ENCODE measurements at regions not wholly inside any gene's neighbourhood (a gene's known extent, or its start where the extent isn't known, plus 50 kb on each side); places are given as distances from the start of the nearest gene placed in this dataset.

DNA sequence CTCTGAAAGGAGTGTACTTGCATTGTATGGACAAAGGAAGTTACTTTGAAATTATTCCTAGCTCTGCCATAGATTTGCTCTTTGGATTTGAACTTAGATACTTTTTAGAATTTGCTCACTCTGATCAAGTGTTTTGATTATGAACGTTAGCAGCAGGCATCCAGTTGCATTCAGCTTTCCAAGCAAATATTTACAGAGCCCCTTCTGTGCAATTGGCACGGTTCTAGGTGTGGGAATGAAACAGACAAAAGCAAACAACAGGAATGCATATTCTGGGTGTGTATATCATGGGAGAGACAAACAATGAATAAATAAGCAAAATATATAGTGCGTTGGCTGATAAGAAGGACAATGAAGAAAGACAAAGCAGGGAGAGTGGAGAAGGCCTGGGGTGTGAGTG lies 125.5 kb upstream of the ADAMTS9 start:
- no peaks in the 10 kb centered on the region for H3K36me3 Mint-ChIP-seq (ENCODE audit: low read depth)
- H3K27ac Mint-ChIP-seq (ENCODE audit: unreplicated experiment), result no peak overlapping the region
- TF ChIP-seq, protein P1, sequence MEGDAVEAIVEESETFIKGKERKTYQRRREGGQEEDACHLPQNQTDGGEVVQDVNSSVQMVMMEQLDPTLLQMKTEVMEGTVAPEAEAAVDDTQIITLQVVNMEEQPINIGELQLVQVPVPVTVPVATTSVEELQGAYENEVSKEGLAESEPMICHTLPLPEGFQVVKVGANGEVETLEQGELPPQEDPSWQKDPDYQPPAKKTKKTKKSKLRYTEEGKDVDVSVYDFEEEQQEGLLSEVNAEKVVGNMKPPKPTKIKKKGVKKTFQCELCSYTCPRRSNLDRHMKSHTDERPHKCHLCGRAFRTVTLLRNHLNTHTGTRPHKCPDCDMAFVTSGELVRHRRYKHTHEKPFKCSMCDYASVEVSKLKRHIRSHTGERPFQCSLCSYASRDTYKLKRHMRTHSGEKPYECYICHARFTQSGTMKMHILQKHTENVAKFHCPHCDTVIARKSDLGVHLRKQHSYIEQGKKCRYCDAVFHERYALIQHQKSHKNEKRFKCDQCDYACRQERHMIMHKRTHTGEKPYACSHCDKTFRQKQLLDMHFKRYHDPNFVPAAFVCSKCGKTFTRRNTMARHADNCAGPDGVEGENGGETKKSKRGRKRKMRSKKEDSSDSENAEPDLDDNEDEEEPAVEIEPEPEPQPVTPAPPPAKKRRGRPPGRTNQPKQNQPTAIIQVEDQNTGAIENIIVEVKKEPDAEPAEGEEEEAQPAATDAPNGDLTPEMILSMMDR (IDR thresholded peaks at IDR 0.05), result no peak
- H3K9me3 Mint-ChIP-seq (ENCODE audit: low read depth), result no peaks in the 10 kb centered on the region
- H3K4me1 Mint-ChIP-seq (ENCODE audit: low read depth), result peaks cover 24% of the 10 kb centered on the region
- no peak for DNase-seq (ENCODE audit: low spot score)
- H3K4me3 Mint-ChIP-seq (ENCODE audit: unreplicated experiment), result no peak overlapping the region
- peaks cover 2% of the 10 kb centered on the region for H3K27me3 Mint-ChIP-seq (ENCODE audit: low read depth)

DNA sequence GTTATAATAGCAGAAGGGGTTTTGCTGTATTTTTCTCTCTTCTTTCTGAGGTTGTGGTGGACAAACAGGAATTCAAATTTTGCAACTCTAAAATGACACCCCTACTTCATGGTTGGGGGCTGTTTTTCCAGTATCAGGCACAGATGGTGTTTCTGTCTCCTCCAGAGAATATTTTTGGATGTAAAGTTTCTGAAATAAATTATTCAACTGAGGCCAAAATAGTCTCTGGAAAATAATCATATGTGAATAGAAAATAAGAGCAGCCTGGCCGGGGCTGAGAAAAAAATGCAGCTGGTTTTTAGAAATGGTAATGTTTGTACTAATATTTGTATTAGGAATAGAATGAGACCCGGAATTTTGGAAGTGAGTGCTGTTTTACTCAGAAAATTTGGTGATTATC lies 121.3 kb upstream of the ADAMTS9 start:
- H3K9me3 Mint-ChIP-seq (ENCODE audit: low read depth), result no peaks in the 10 kb centered on the region
- H3K36me3 Mint-ChIP-seq (ENCODE audit: low read depth), result no peaks in the 10 kb centered on the region
- H3K4me3 Mint-ChIP-seq (ENCODE audit: unreplicated experiment), result no peak overlapping the region
- no peak for DNase-seq (ENCODE audit: low spot score)
- peaks cover 8% of the 10 kb centered on the region for H3K4me1 Mint-ChIP-seq (ENCODE audit: low read depth)
- no peak overlapping the region for H3K27ac Mint-ChIP-seq (ENCODE audit: unreplicated experiment)
- TF ChIP-seq, protein P1 (IDR thresholded peaks at IDR 0.05), result no peak
- H3K27me3 Mint-ChIP-seq (ENCODE audit: low read depth), result peaks cover 3% of the 10 kb centered on the region

DNA sequence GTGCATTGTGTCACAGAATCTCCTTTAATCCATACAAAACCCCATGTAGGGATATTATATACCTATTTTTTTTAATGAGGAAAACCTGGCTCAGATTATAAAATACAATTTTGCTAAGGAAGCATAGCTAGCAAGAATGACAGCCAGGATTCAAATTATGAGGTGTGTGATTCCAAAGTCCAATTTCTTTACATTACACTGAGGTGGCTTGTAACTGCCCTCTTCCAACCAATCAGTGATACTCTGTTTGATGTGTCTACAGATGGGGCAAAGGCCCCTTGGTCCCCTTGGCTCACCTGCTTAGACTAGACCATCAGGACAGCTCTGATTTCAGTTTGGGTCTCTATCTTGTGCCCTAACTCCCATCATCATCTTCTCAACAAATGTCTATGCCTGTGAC lies 120.3 kb upstream of the ADAMTS9 start:
- no peak overlapping the region for H3K27ac Mint-ChIP-seq (ENCODE audit: unreplicated experiment)
- H3K36me3 Mint-ChIP-seq (ENCODE audit: low read depth), result no peaks in the 10 kb centered on the region
- DNase-seq (ENCODE audit: low spot score), result no peak
- TF ChIP-seq, protein P1 (IDR thresholded peaks at IDR 0.05), result no peak
- no peak overlapping the region for H3K4me3 Mint-ChIP-seq (ENCODE audit: unreplicated experiment)
- H3K9me3 Mint-ChIP-seq (ENCODE audit: low read depth), result no peaks in the 10 kb centered on the region
- H3K27me3 Mint-ChIP-seq (ENCODE audit: low read depth), result peaks cover 1% of the 10 kb centered on the region
- no peaks in the 10 kb centered on the region for H3K4me1 Mint-ChIP-seq (ENCODE audit: low read depth)

DNA sequence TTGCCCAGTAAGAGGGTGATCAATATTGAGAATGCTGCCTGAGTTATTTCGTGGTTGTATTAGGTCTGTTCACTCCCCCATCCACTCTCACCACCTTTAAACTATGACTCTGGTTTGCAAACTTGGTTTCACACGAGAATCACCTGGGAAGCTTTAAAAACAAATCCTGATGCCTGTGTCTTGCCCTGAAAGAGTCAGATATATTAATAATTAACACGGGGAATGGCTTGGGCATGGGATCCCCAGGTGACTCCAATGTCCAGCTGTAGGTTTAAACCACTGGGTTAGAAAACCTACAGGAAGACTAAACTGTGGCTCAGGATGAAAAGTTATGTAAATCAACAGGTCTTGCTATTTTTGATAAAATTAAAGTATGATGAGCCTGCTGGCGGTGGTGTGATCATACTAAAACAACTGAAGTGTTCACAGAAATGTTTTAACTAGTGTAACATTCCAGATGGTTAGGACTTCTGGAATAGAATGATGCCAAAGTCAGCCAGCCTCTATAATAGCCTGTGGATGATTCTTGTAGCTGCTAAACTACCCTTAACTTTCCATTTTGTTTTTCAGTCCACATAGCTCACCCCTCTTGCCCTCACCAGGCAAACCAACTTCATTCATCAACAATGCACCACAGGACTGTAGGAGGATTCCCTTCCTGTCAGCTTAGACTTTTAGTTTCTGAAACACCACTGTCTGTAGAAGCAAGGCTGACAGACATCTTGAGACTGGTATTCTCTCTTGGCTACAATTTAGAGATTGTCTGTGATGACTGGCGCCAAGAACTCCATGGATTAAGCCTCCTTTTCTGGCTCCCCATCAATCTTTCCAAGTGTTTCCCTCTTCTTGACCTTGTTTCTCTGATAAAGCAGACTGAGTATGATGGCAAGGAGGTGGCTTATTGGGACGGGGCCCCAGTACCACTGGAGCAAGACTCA lies 119.1 kb upstream of the ADAMTS9 start:
- no peaks in the 10 kb centered on the region for H3K36me3 Mint-ChIP-seq (ENCODE audit: low read depth)
- TF ChIP-seq, protein P1 (IDR thresholded peaks at IDR 0.05), result no peak
- no peak overlapping the region for H3K4me3 Mint-ChIP-seq (ENCODE audit: unreplicated experiment)
- H3K27me3 Mint-ChIP-seq (ENCODE audit: low read depth), result peaks cover 1% of the 10 kb centered on the region
- H3K27ac Mint-ChIP-seq (ENCODE audit: unreplicated experiment), result no peak overlapping the region
- no peaks in the 10 kb centered on the region for H3K9me3 Mint-ChIP-seq (ENCODE audit: low read depth)
- no peak for DNase-seq (ENCODE audit: low spot score)
- no peaks in the 10 kb centered on the region for H3K4me1 Mint-ChIP-seq (ENCODE audit: low read depth)

DNA sequence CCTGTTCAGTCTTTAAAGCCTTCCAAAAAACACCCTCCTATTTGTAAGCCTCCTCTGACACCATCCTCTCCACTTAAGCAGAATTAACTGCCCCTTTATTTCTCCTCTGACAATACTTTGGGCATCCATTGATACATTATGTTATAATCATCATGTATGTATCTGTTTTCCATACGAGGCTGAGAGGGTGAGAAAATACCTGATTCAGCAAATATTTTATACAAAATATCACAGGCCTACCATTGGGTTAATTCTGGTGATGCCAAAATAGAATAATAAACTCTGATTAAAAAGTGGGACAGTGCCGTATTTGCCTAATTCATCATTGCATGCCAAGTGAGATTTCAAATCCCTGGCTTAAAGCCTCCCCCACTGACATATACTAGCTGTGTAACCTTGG lies 118.2 kb upstream of the ADAMTS9 start:
- peaks cover 1% of the 10 kb centered on the region for H3K27me3 Mint-ChIP-seq (ENCODE audit: low read depth)
- H3K9me3 Mint-ChIP-seq (ENCODE audit: low read depth), result no peaks in the 10 kb centered on the region
- no peak for DNase-seq (ENCODE audit: low spot score)
- TF ChIP-seq, protein P1 (IDR thresholded peaks at IDR 0.05), result no peak
- no peak overlapping the region for H3K4me3 Mint-ChIP-seq (ENCODE audit: unreplicated experiment)
- no peaks in the 10 kb centered on the region for H3K4me1 Mint-ChIP-seq (ENCODE audit: low read depth)
- no peak overlapping the region for H3K27ac Mint-ChIP-seq (ENCODE audit: unreplicated experiment)
- no peaks in the 10 kb centered on the region for H3K36me3 Mint-ChIP-seq (ENCODE audit: low read depth)
